A549 (cell line): ENCODE measurements at regions not wholly inside any gene's neighbourhood (a gene's known extent, or its start where the extent isn't known, plus 50 kb on each side); places are given as distances from the start of the nearest gene placed in this dataset.

Experiments used
- ATAC-seq, 2 experiments: fragments of 200-7000 bp in 1 of 2; fragments of >200 bp in 1 of 2; cut with Nextera tagmentation in 1 of 2; cut with Tn5 transposase in 1 of 2; 3 replicates each; pipeline versions ENCODE4 v1.8.0 to v1.9.1; 2018 to 2020; ENCODE audit warnings: mild to moderate bottlenecking in 1 of 2, moderate library complexity in 1 of 2
- CTCF ChIA-PET: fragments of 300-600 bp; sonication (Branson Sonifier 250); formaldehyde crosslinking; extraction: SDS; loops from one replicate; lab custom pipeline; 2021; ENCODE audit warnings: antibody characterized with exemption, inconsistent platforms; lab: Yijun Ruan, JAX
- POLR2A ChIA-PET: fragments of 350-600 bp; formaldehyde crosslinking; extraction: SDS; loops from one replicate; lab custom pipeline; 2021; ENCODE audit warnings: antibody characterized with exemption, inconsistent platforms; lab: Yijun Ruan, JAX
- DNase-seq, 2 experiments: peaks; one replicate each; pipeline versions ENCODE4 v3.0.0 to v3.0.0-alpha.2; 2011 to 2016; ENCODE audit warnings: low read depth in 1 of 2, low spot score in 1 of 2
- FAIRE-seq: peaks from 2 replicates; lab custom pipeline; 2011; peaks lifted over from hg19 to GRCh38; lab: Jason Lieb, UNC
- H3K27ac ChIP-seq, 2 experiments: fragments of >200 bp; sonication (Bioruptor Twin); formaldehyde crosslinking; 3 replicates each; pipeline ENCODE4 v1.5.1; 2016 to 2017
- H3K4me1 ChIP-seq: fragments of >200 bp; sonication (Bioruptor Twin); formaldehyde crosslinking; 3 replicates; pipeline ENCODE4 v1.6.1; 2016
- H3K4me2 ChIP-seq: fragments of >200 bp; sonication (Bioruptor Twin); formaldehyde crosslinking; 3 replicates; pipeline ENCODE4 v1.6.1; 2016
- H3K4me3 ChIP-seq: fragments of >200 bp; sonication (Bioruptor Twin); formaldehyde crosslinking; 3 replicates; pipeline ENCODE4 v1.5.1; 2016
- H3K9me3 ChIP-seq: fragments of >200 bp; sonication (Bioruptor Twin); formaldehyde crosslinking; 3 replicates; pipeline ENCODE4 v1.6.1; 2016
- CBX2 ChIP-seq: fragments of 200-600 bp; sonication (generic); IDR thresholded peaks from 2 replicates; pipeline ENCODE4 v1.6.1; 2016; ENCODE audit warnings: low read depth, mild to moderate bottlenecking, borderline replicate concordance
- CEBPB ChIP-seq, 2 experiments: fragments of >200 bp in 1 of 2; sonication (Bioruptor Twin) in 1 of 2; formaldehyde crosslinking in 1 of 2; IDR thresholded peaks; 2 replicates each; pipeline ENCODE4 v1.6.1; 2012 to 2016
- CHD4 ChIP-seq: fragments of 200-600 bp; sonication (generic); IDR thresholded peaks from 2 replicates; pipeline ENCODE4 v1.6.1; 2016; ENCODE audit warnings: antibody characterized with exemption, mild to moderate bottlenecking, borderline replicate concordance
- E2F6 ChIP-seq: IDR thresholded peaks from 2 replicates; pipeline ENCODE4 v1.6.1; 2012; ENCODE audit warnings: low read depth, borderline replicate concordance
- EHF ChIP-seq: fragments of 250-450 bp; sonication (Bioruptor Pico); IDR thresholded peaks from 2 replicates; pipeline ENCODE4 v1.5.0; 2020; ENCODE audit warnings: mild to moderate bottlenecking
- ESRRA ChIP-seq: fragments of 150-350 bp; IDR thresholded peaks from 2 replicates; pipeline ENCODE4 v1.6.1; 2014; ENCODE audit warnings: mild to moderate bottlenecking, low read length, borderline replicate concordance
- FOSB ChIP-seq: fragments of 250-450 bp; sonication (Bioruptor Pico); IDR thresholded peaks from 2 replicates; pipeline ENCODE4 v1.5.0; 2020; ENCODE audit warnings: mild to moderate bottlenecking, moderate library complexity
- FOSL2 ChIP-seq, 2 experiments: fragments of 450-650 bp in 1 of 2; fragments of >200 bp in 1 of 2; sonication (Bioruptor Twin) in 1 of 2; formaldehyde crosslinking; IDR thresholded peaks; 2 replicates each; pipeline versions ENCODE4 v1.5.0 to v1.6.1; 2016 to 2020; ENCODE audit warnings: mild to moderate bottlenecking in 1 of 2, moderate library complexity in 1 of 2
- NFE2L2 ChIP-seq: fragments of 150-350 bp; conservative IDR thresholded peaks from 2 replicates; pipeline ENCODE4 v1.6.1; 2014; ENCODE audit warnings: low read length
- NPAS2 ChIP-seq: fragments of 250-450 bp; sonication (Bioruptor Pico); IDR thresholded peaks from 2 replicates; pipeline ENCODE4 v1.8.0; 2022; ENCODE audit warnings: mild to moderate bottlenecking, moderate library complexity, borderline replicate concordance
- POLR2A ChIP-seq: IDR thresholded peaks from 2 replicates; pipeline ENCODE4 v1.6.1; 2012; ENCODE audit warnings: mild to moderate bottlenecking, low read length
- POLR2AphosphoS2 ChIP-seq: conservative IDR thresholded peaks from 2 replicates; pipeline ENCODE4 v1.6.1; 2012; ENCODE audit warnings: low read length, improper control_type of control experiment, inconsistent platforms
- RARB ChIP-seq: fragments of 250-450 bp; sonication (Bioruptor Pico); IDR thresholded peaks from 2 replicates; pipeline ENCODE4 v1.8.0; 2021; ENCODE audit warnings: mild to moderate bottlenecking, moderate library complexity
- TFCP2L1 ChIP-seq: fragments of 250-450 bp; sonication (Bioruptor Pico); IDR thresholded peaks from 2 replicates; pipeline ENCODE4 v1.5.0; 2021; ENCODE audit warnings: mild to moderate bottlenecking
- ZC3H11A ChIP-seq: fragments of 450-650 bp; IDR thresholded peaks from 2 replicates; pipeline ENCODE4 v1.6.1; 2014; ENCODE audit warnings: antibody characterized with exemption, mild to moderate bottlenecking
- WGBS: methylation state at CpG from one replicate; pipeline ENCODE4 v1.1.6; 2017; ENCODE audit errors: missing lambda C conversion rate; 5-methylcytosine and 5-hydroxymethylcytosine counted together
- TF ChIP-seq, protein P1 (sequence below): fragments of 250-450 bp; sonication (Bioruptor Pico); IDR thresholded peaks from 2 replicates; pipeline ENCODE4 v1.5.0; 2021; ENCODE audit warnings: mild to moderate bottlenecking, moderate library complexity, borderline replicate concordance
- TF ChIP-seq, protein P2 (sequence below): IDR thresholded peaks from 2 replicates; pipeline ENCODE4 v1.6.1; 2012
- TF ChIP-seq, protein P3 (sequence below): fragments of >200 bp; sonication (Bioruptor Twin); formaldehyde crosslinking; IDR thresholded peaks from 3 replicates; pipeline ENCODE4 v1.6.1; 2016

- POLR2A ChIA-PET, result no interaction called here
- H3K27ac ChIP-seq, result no peak overlapping the region
- WGBS, result 83% methylated on average over 5 of the region's 6 CpGs
- H3K4me1 ChIP-seq, result no peaks in the 10 kb centered on the region
- TF ChIP-seq EHF (CRISPR knock-in tag) (no peak), POLR2A (no peak)
- TF ChIP-seq, all 56 proteins: peak for 0
- Histone ChIP-seq H3K4me2 (no peak overlapping the region), H3K9me3 (no peaks in the 10 kb centered on the region), H3K4me3 (no peak overlapping the region)
- DNase-seq (no peak), FAIRE-seq (no peak), ATAC-seq (no peak)
- CTCF ChIA-PET, result no interaction called here
Observed at GRCh38 chr1:31122101-31122735, 56.7 kb upstream of the PUM1 start.

DNA sequence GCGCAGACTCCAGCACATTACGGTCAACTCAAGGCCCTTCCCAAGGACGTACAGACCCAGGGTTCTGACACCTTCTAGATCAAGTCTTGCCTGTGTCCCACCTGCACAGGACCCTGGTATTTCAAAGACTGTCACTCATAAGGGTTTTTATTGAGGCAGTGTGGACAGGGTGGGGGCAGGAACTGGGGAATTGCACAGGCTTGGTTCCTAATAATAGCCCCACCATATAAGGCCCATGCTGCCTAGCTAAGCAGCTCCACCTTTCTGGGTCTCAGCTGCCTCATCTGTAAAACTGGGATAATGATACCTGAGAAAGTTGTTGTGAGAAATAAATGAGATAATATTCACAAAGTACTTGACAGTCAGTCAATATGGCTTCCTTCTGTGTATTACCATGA, 55.3 kb upstream of the PUM1 start:
- Histone ChIP-seq H3K9me3 (no peaks in the 10 kb centered on the region), H3K4me2 (no peak overlapping the region), H3K4me1 (no peaks in the 10 kb centered on the region), H3K4me3 (no peak overlapping the region), H3K27ac (no peak overlapping the region)
- FAIRE-seq (no peak), DNase-seq (no peak), ATAC-seq (no peak)
- POLR2A ChIA-PET, result no interaction called here
- CTCF ChIA-PET, result interaction anchor here (1.4 kb wide), 1 partner anchor 9 kb away, joined by 3 read pairs; no protein-coding TSS in a partner anchor
- WGBS, result 100% methylated on average over 3 of the region's 3 CpGs
- no peak for TF ChIP-seq FOSL2 (IDR thresholded peaks at IDR 0.05)
- no peak for TF ChIP-seq FOSL2 (CRISPR knock-in tag; IDR thresholded peaks at IDR 0.05)
- no peak for TF ChIP-seq POLR2AphosphoS2
- TF ChIP-seq, protein P1, sequence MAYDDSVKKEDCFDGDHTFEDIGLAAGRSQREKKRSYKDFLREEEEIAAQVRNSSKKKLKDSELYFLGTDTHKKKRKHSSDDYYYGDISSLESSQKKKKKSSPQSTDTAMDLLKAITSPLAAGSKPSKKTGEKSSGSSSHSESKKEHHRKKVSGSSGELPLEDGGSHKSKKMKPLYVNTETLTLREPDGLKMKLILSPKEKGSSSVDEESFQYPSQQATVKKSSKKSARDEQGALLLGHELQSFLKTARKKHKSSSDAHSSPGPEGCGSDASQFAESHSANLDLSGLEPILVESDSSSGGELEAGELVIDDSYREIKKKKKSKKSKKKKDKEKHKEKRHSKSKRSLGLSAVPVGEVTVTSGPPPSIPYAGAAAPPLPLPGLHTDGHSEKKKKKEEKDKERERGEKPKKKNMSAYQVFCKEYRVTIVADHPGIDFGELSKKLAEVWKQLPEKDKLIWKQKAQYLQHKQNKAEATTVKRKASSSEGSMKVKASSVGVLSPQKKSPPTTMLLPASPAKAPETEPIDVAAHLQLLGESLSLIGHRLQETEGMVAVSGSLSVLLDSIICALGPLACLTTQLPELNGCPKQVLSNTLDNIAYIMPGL, result no peak
- no peak for TF ChIP-seq RARB (CRISPR knock-in tag)
- TF ChIP-seq, protein P2, sequence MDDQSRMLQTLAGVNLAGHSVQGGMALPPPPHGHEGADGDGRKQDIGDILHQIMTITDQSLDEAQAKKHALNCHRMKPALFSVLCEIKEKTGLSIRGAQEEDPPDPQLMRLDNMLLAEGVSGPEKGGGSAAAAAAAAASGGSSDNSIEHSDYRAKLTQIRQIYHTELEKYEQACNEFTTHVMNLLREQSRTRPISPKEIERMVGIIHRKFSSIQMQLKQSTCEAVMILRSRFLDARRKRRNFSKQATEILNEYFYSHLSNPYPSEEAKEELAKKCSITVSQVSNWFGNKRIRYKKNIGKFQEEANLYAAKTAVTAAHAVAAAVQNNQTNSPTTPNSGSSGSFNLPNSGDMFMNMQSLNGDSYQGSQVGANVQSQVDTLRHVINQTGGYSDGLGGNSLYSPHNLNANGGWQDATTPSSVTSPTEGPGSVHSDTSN, result no peak
- no peak for TF ChIP-seq CEBPB (IDR thresholded peaks at IDR 0.05)
- TF ChIP-seq E2F6, result no peak
- no peak for TF ChIP-seq ZC3H11A
- TF ChIP-seq TFCP2L1 (CRISPR knock-in tag), result no peak
- no peak for TF ChIP-seq ESRRA
- TF ChIP-seq, protein P3, sequence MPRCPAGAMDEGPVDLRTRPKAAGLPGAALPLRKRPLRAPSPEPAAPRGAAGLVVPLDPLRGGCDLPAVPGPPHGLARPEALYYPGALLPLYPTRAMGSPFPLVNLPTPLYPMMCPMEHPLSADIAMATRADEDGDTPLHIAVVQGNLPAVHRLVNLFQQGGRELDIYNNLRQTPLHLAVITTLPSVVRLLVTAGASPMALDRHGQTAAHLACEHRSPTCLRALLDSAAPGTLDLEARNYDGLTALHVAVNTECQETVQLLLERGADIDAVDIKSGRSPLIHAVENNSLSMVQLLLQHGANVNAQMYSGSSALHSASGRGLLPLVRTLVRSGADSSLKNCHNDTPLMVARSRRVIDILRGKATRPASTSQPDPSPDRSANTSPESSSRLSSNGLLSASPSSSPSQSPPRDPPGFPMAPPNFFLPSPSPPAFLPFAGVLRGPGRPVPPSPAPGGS, result no peak
- no peak for TF ChIP-seq CHD4
- TF ChIP-seq NFE2L2, result no peak
- TF ChIP-seq CBX2, result no peak
- no peak for TF ChIP-seq NPAS2

DNA sequence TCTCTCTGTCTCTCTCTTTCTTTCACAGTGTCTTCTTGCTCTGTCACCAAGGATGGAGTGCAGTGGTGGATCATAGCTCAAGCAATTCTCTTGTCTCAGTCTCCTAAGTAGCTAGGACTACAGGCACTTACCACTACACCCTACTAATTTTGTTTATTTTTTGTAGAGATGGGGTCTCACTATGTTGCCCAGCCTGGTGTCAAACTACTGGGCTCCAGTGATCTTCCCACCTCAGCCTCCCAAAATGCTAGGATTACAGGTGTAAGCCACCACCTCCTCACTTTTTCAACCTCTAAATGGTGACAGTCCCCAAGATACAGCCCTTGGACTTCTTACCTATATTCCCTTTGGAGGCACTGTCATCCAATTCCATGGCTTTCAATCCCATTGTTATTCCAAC, 50.5 kb upstream of the PUM1 start:
- Histone ChIP-seq H3K4me3 (no peak overlapping the region), H3K27ac (no peak overlapping the region), H3K4me2 (no peak overlapping the region)
- ATAC-seq, result no peak
- TF ChIP-seq FOSB, result no peak
- TF ChIP-seq, all 56 proteins: peak for 0
- Histone ChIP-seq H3K9me3 (no peaks in the 10 kb centered on the region), H3K4me1 (peaks cover 8% of the 10 kb centered on the region)
- ChIA-PET POLR2A (no interaction called here), CTCF (interaction anchor here (0.6 to 0.8 kb wide), 3 partner anchors 14 to 360 kb away, joined by 3 to 4 read pairs (median 4); no protein-coding TSS in a partner anchor)
- FAIRE-seq (no peak), DNase-seq (no peak)
